GM12878 (cell line): ENCODE measurements at regions not wholly inside any gene's neighbourhood (a gene's known extent, or its start where the extent isn't known, plus 50 kb on each side); places are given as distances from the start of the nearest gene placed in this dataset.

Source experiments
- CHD1 ChIP-seq: IDR thresholded peaks from 2 replicates; pipeline ENCODE4 v1.6.1; 2012; ENCODE audit warnings: low read depth, low read length, improper control_type of control experiment
- MYC ChIP-seq: IDR thresholded peaks from 2 replicates; pipeline ENCODE4 v1.6.1; 2011; ENCODE audit warnings: mild to moderate bottlenecking, low read length, moderate library complexity, inconsistent platforms; ENCODE audit not compliant: insufficient read depth, insufficient replicate concordance, insufficient read length, severe bottlenecking
- POLR2A ChIP-seq: IDR thresholded peaks from 2 replicates; pipeline ENCODE4 v1.6.1; 2011; ENCODE audit warnings: low read depth, mild to moderate bottlenecking, low read length
- POLR2AphosphoS5 ChIP-seq: IDR thresholded peaks from 2 replicates; pipeline ENCODE4 v1.6.1; 2011; ENCODE audit warnings: mild to moderate bottlenecking, low read length, inconsistent platforms
- YY1 ChIP-seq: IDR thresholded peaks from 2 replicates; pipeline ENCODE4 v1.6.1; 2011; ENCODE audit warnings: low read depth, mild to moderate bottlenecking, low read length
- TF ChIP-seq, protein P1 (sequence below), 3 experiments: IDR thresholded peaks in 2 of 3; conservative IDR thresholded peaks in 1 of 3; 2 replicates each; pipeline ENCODE4 v1.5.1; 2011; ENCODE audit warnings: low read depth in 3 of 3, low read length in 3 of 3, mild to moderate bottlenecking in 3 of 3, control low read depth in 2 of 3, moderate library complexity in 2 of 3, inconsistent platforms in 1 of 3, mixed read lengths in 1 of 3; ENCODE audit not compliant: control insufficient read depth in 2 of 3, insufficient read depth in 1 of 3; ENCODE audit errors: extremely low read depth in 1 of 3

DNA sequence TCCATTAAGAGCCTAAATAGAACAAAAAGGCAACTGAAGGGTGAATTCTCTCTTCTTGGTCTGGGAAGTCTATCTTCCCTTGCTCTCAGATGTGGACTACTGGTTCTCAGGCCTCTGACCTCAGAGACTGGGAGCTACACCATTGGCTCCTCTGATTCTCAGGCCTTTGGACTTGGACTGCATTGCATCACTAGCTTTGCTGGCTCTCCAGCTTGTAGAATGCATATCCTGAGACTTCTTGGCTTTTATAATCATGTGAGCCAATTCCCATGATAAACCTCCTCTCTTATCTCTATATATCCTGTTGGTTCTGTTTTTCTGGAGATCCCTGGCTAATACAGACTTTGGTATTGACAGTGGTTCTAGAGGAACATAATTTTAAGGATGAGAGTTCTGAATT is 89.8 kb downstream of the PSAT1 start:
- TF ChIP-seq CHD1 (no peak), POLR2A (no peak), MYC (no peak), YY1 (no peak), POLR2AphosphoS5 (no peak)
- TF ChIP-seq, protein P1, sequence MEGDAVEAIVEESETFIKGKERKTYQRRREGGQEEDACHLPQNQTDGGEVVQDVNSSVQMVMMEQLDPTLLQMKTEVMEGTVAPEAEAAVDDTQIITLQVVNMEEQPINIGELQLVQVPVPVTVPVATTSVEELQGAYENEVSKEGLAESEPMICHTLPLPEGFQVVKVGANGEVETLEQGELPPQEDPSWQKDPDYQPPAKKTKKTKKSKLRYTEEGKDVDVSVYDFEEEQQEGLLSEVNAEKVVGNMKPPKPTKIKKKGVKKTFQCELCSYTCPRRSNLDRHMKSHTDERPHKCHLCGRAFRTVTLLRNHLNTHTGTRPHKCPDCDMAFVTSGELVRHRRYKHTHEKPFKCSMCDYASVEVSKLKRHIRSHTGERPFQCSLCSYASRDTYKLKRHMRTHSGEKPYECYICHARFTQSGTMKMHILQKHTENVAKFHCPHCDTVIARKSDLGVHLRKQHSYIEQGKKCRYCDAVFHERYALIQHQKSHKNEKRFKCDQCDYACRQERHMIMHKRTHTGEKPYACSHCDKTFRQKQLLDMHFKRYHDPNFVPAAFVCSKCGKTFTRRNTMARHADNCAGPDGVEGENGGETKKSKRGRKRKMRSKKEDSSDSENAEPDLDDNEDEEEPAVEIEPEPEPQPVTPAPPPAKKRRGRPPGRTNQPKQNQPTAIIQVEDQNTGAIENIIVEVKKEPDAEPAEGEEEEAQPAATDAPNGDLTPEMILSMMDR (IDR thresholded peaks at IDR 0.05 in 2 of 3, conservative IDR thresholded peaks at IDR 0.05 in 1 of 3; ENCODE audit: control insufficient read depth in 2 of 3, extremely low read depth in 1 of 3, insufficient read depth in 1 of 3, low read depth in 3 of 3, low read length in 3 of 3) = no peak
